HG03196 (cell line): ENCODE measurements at regions not wholly inside any gene's neighbourhood (a gene's known extent, or its start where the extent isn't known, plus 50 kb on each side); places are given as distances from the start of the nearest gene placed in this dataset.
A peak's percentile ranks its signal among the peaks of the same experiment; 100 is the strongest.

Source experiments
- ATAC-seq: cut with Tn5 transposase; IDR thresholded peaks from one replicate; pipeline ENCODE4 v1.9.1; 2021; ENCODE audit not compliant: unreplicated experiment

- ATAC-seq = no peak
These were observed 653.4 kb upstream of the ZNF608 start for GRCh38 chr5:125399885-125400284.

GRCh38 chr5:125401724-125402622 is 655.5 kb upstream of the ZNF608 start:
- ATAC-seq = no peak

GRCh38 chr5:125402787-125403186 is 656.3 kb upstream of the ZNF608 start:
- no peak for ATAC-seq

- ATAC-seq = no peak
These were observed 657.6 kb upstream of the ZNF608 start for GRCh38 chr5:125404056-125404455.

- ATAC-seq = peak; percentile 42
These were observed 662.2 kb upstream of the ZNF608 start for GRCh38 chr5:125408448-125409233.

- ATAC-seq = no peak
These were observed 662.9 kb upstream of the ZNF608 start for GRCh38 chr5:125409234-125409860.

GRCh38 chr5:125409861-125410536 is 663.6 kb upstream of the ZNF608 start:
- ATAC-seq = no peak

GRCh38 chr5:125410537-125411070 is 664.2 kb upstream of the ZNF608 start:
- ATAC-seq = no peak

GRCh38 chr5:125411071-125411743 is 664.8 kb upstream of the ZNF608 start:
- peak; percentile 63 for ATAC-seq

- ATAC-seq = peak; percentile 55
These were observed 665.5 kb upstream of the ZNF608 start for GRCh38 chr5:125411744-125412560.

- peak; percentile 44 for ATAC-seq
These were observed 666.4 kb upstream of the ZNF608 start for GRCh38 chr5:125412561-125413495.

- ATAC-seq = no peak
These were observed 667.2 kb upstream of the ZNF608 start for GRCh38 chr5:125413496-125414274.

GRCh38 chr5:125415126-125415525 is 668.7 kb upstream of the ZNF608 start:
- ATAC-seq = no peak

- ATAC-seq = no peak
These were observed 669.6 kb upstream of the ZNF608 start for GRCh38 chr5:125416055-125416454.

GRCh38 chr5:125421006-125421405 is 674.6 kb upstream of the ZNF608 start:
- no peak for ATAC-seq

- ATAC-seq = no peak
These were observed 675.9 kb upstream of the ZNF608 start for GRCh38 chr5:125422342-125422741.

- no peak for ATAC-seq
These were observed 678.1 kb upstream of the ZNF608 start for GRCh38 chr5:125424402-125425141.
